Lower leg skin (tissue), 4 donors: ENCODE measurements at regions not wholly inside any gene's neighbourhood (a gene's known extent, or its start where the extent isn't known, plus 50 kb on each side); places are given as distances from the start of the nearest gene placed in this dataset.

Experiments used
- DNase-seq, 2 donors: peaks; one replicate each; pipeline ENCODE4 v3.0.0-alpha.2; 2019; ENCODE audit warnings: low spot score in 2 of 2
- H3K4me3 ChIP-seq: fragments of 200-600 bp; sonication (generic); 2 replicates; pipeline ENCODE4 v1.5.1; 2017; ENCODE audit warnings: mild to moderate bottlenecking, low read depth; ENCODE audit not compliant: poor library complexity, severe bottlenecking
- POLR2A ChIP-seq, 2 donors: fragments of 450-650 bp; IDR thresholded peaks; one replicate each; pipeline ENCODE4 v1.6.1; 2016 to 2017; ENCODE audit warnings: antibody characterized with exemption in 2 of 2, mild to moderate bottlenecking in 1 of 2, moderate library complexity in 1 of 2
- WGBS, 2 donors: methylation state at CpG; one replicate each; pipeline ENCODE4 v1.1.5; 2018; 5-methylcytosine and 5-hydroxymethylcytosine counted together
- intact Hi-C: fragments of 100-400 bp; cut with DNase I; formaldehyde crosslinking; loops from one replicate; pipeline ENCODE4 v1.15.0; 2023; ENCODE audit warnings: low total_unique reads
- TF ChIP-seq, protein P1 (sequence below), 3 donors: fragments of 450-650 bp; IDR thresholded peaks; one replicate each; pipeline ENCODE4 v1.5.1; 2016; ENCODE audit warnings: antibody characterized with exemption in 3 of 3, mild to moderate bottlenecking in 3 of 3, moderate library complexity in 2 of 3

DNA sequence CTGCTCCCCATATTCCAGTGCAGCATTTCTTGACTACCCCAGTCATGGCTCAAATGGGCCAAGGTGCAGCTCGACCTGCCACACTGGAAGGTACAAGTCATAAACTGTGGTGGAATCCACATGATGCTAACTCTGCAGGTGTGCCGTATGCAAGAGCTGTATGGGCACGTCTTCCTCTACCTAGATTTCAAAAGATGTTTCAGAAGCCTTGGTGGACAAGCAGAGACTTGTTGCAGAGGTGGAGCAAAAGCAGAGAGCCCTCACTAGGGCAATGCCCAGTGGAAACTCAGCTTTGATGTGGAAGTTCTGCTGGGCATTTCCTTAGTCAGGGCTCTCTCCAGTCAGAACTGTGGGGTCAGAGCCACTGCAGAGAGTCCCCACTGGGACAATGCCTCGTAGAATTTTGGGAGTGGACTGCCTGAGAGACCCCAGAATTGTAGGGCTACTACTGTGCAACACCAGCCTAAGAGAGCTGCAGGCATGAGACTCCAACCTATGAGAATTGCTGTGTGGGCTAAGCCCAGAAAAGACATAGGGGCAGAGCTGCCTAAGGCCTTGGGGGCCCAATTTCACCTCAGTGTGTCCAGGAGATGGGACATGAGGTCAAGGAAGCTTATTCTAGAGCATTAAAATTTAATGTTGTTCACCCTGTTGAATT lies 65.7 kb downstream of the BEX3 start:
- no peak overlapping the region for H3K4me3 ChIP-seq
- TF ChIP-seq, protein P1, sequence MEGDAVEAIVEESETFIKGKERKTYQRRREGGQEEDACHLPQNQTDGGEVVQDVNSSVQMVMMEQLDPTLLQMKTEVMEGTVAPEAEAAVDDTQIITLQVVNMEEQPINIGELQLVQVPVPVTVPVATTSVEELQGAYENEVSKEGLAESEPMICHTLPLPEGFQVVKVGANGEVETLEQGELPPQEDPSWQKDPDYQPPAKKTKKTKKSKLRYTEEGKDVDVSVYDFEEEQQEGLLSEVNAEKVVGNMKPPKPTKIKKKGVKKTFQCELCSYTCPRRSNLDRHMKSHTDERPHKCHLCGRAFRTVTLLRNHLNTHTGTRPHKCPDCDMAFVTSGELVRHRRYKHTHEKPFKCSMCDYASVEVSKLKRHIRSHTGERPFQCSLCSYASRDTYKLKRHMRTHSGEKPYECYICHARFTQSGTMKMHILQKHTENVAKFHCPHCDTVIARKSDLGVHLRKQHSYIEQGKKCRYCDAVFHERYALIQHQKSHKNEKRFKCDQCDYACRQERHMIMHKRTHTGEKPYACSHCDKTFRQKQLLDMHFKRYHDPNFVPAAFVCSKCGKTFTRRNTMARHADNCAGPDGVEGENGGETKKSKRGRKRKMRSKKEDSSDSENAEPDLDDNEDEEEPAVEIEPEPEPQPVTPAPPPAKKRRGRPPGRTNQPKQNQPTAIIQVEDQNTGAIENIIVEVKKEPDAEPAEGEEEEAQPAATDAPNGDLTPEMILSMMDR (IDR thresholded peaks at IDR 0.05), result no peak
- TF ChIP-seq POLR2A (IDR thresholded peaks at IDR 0.05), result no peak
- DNase-seq, result peak in 1 of 2 donors; percentile 13

DNA sequence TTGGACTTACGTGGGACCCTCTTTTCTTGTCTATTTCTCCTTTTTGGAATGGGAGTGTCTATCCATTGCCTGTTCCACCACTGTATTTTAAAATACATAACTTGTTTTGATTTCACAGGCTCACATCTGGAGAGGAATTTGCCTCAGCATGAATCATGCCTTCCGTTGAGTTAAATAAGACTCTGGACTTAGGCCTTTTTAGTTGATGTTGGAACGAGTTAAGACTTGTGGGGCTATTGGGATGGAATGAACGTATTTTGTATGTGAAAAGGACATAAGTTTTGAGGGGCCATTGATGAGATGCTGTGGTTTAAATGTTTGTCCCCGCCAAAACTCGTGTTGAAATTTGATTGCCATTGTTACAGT lies 66.2 kb downstream of the BEX3 start:
- H3K4me3 ChIP-seq, result no peak overlapping the region
- intact Hi-C loops, result no loop called here
- DNase-seq, result no peak
- TF ChIP-seq POLR2A (IDR thresholded peaks at IDR 0.05), result no peak
- TF ChIP-seq, protein P1 (IDR thresholded peaks at IDR 0.05), result no peak
- WGBS, 2 donors, result 44 to 51% methylated on average over 5 to 6 of the region's 6 CpGs

More for the DNA sequence above, 65.7 kb downstream of the BEX3 start:
- 45 to 56% methylated on average over 4 of the region's 4 CpGs for WGBS, 2 donors
- intact Hi-C loops, result no loop called here

DNA sequence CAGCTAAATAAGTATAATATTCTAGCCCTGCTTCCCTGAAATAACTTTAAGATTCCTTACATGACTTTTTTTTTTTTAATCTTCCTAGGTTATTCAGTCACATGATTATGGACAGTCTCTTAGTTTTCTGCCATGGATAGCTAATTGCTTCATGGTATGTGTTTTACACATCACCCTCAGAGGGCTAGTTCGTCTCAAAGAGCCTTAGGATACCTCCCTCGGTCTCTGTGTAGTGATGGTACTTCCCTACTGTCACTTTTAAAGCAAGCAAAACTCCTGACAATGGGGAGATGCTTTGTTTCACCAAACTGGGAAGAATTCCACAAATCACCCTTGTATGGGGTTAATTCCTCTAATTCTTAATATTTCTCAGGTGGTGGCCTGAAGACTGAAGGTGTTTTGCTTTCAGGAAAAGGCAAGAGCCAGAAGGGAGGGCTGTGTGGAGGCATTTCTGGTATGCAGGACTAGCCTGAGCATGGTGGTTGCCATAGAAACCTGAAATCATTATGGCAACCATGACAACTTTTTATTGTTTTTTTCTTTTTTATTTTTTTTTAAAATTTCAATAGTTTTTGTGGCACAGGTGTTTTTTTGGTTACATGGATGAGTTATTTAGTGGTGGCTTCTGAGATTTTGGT lies 70.4 kb downstream of the BEX3 start:
- H3K4me3 ChIP-seq, result no peak overlapping the region
- intact Hi-C loops, result no loop called here
- DNase-seq, result no peak
- TF ChIP-seq POLR2A (IDR thresholded peaks at IDR 0.05), result no peak
- TF ChIP-seq, protein P1 (IDR thresholded peaks at IDR 0.05), result no peak
- WGBS, 2 donors, result 53 to 62% methylated on average over 2 of the region's 2 CpGs
